WTC11 (cell line): ENCODE measurements at regions not wholly inside any gene's neighbourhood (a gene's known extent, or its start where the extent isn't known, plus 50 kb on each side); places are given as distances from the start of the nearest gene placed in this dataset.

Source experiments
- ATAC-seq: fragments of 200-7000 bp; cut with Tn5 transposase; 2 replicates; pipeline ENCODE4 v1.10.0; 2021; ENCODE audit warnings: mild to moderate bottlenecking, moderate library complexity
- CTCF ChIA-PET: fragments of 300-600 bp; sonication (Branson Sonifier 250); formaldehyde crosslinking; loops from one replicate; lab custom pipeline; 2021; ENCODE audit warnings: antibody characterized with exemption; lab: Charles Lee
- POLR2A ChIA-PET: fragments of 350-600 bp; sonication (Branson Sonifier 250); formaldehyde crosslinking; loops from one replicate; lab custom pipeline; 2021; ENCODE audit warnings: antibody characterized with exemption; lab: Charles Lee
- DNase-seq: peaks from one replicate; pipeline ENCODE4 v3.0.0; 2021; ENCODE audit warnings: low spot score
- H3K27ac Mint-ChIP-seq: 2 replicates; pipeline ENCODE4 v1.8.0; 2021; ENCODE audit warnings: mixed read lengths
- H3K27me3 Mint-ChIP-seq: 2 replicates; pipeline ENCODE4 v1.8.0; 2021; ENCODE audit warnings: low read depth, mild to moderate bottlenecking, moderate library complexity, mixed read lengths
- H3K36me3 Mint-ChIP-seq: 2 replicates; pipeline ENCODE4 v1.8.0; 2021; ENCODE audit warnings: mixed read lengths
- H3K4me1 Mint-ChIP-seq: 2 replicates; pipeline ENCODE4 v1.8.0; 2022; ENCODE audit warnings: mixed read lengths
- H3K4me3 Mint-ChIP-seq: 2 replicates; pipeline ENCODE4 v1.8.0; 2021; ENCODE audit warnings: mild to moderate bottlenecking, moderate library complexity, mixed read lengths
- H3K9me3 Mint-ChIP-seq: 2 replicates; pipeline ENCODE4 v1.8.0; 2021; ENCODE audit warnings: mixed read lengths
- AFF4 ChIP-seq: sonication (generic); formaldehyde crosslinking; IDR thresholded peaks from 2 replicates; pipeline ENCODE4 v1.8.1; 2023; ENCODE audit warnings: mild to moderate bottlenecking, missing genetic modification reagents, borderline replicate concordance
- AR ChIP-seq: fragments of 250-450 bp; sonication (Bioruptor Pico); IDR thresholded peaks from 2 replicates; pipeline ENCODE4 v1.9.0; 2021; ENCODE audit warnings: mild to moderate bottlenecking
- ATF6 ChIP-seq: sonication (generic); formaldehyde crosslinking; IDR thresholded peaks from 2 replicates; pipeline ENCODE4 v1.8.1; 2023; ENCODE audit warnings: mild to moderate bottlenecking, missing genetic modification reagents
- ETV6 ChIP-seq: sonication (generic); formaldehyde crosslinking; IDR thresholded peaks from 2 replicates; pipeline ENCODE4 v1.8.1; 2022; ENCODE audit warnings: mild to moderate bottlenecking, missing genetic modification reagents
- FOXP1 ChIP-seq: sonication (generic); formaldehyde crosslinking; IDR thresholded peaks from 2 replicates; pipeline ENCODE4 v1.8.0; 2022; ENCODE audit warnings: missing genetic modification reagents, mild to moderate bottlenecking, moderate library complexity, borderline replicate concordance
- FOXP4 ChIP-seq: sonication (generic); formaldehyde crosslinking; IDR thresholded peaks from 2 replicates; pipeline ENCODE4 v1.8.0; 2022; ENCODE audit warnings: mild to moderate bottlenecking, missing genetic modification reagents
- MLX ChIP-seq: sonication (generic); formaldehyde crosslinking; IDR thresholded peaks from 2 replicates; pipeline ENCODE4 v1.8.1; 2023; ENCODE audit warnings: mild to moderate bottlenecking, missing genetic modification reagents, moderate library complexity
- NFATC4 ChIP-seq: fragments of 250-450 bp; sonication (Bioruptor Pico); IDR thresholded peaks from 2 replicates; pipeline ENCODE4 v1.9.0; 2021; ENCODE audit warnings: mild to moderate bottlenecking
- NR1H2 ChIP-seq: sonication (generic); formaldehyde crosslinking; IDR thresholded peaks from 2 replicates; pipeline ENCODE4 v1.9.0; 2021; ENCODE audit warnings: mild to moderate bottlenecking, moderate library complexity, missing genetic modification reagents
- OVOL2 ChIP-seq: fragments of 250-450 bp; sonication (Bioruptor Pico); IDR thresholded peaks from 2 replicates; pipeline ENCODE4 v1.9.0; 2021; ENCODE audit warnings: mild to moderate bottlenecking, borderline replicate concordance
- ZNF281 ChIP-seq: sonication (generic); formaldehyde crosslinking; IDR thresholded peaks from 2 replicates; pipeline ENCODE4 v1.8.0; 2023; ENCODE audit warnings: mild to moderate bottlenecking, missing genetic modification reagents

GRCh38 chr6:159480471-159480870 is 212.6 kb downstream of the SOD2 start (continued):
- TF ChIP-seq ZNF281 (CRISPR knock-in tag), result no peak

GRCh38 chr6:159479146-159479545 is 213.9 kb downstream of the SOD2 start:
- ATAC-seq (no peak), DNase-seq (no peak)
- Mint-ChIP-seq H3K27me3 (no peaks in the 10 kb centered on the region), H3K9me3 (peaks cover 7% of the 10 kb centered on the region; the same call in 1 of the 2 replicates), H3K36me3 (no peaks in the 10 kb centered on the region), H3K27ac (no peak overlapping the region), H3K4me1 (no peaks in the 10 kb centered on the region), H3K4me3 (no peak overlapping the region)
- ChIA-PET POLR2A (no interaction called here), CTCF (interaction anchor here (1.6 kb wide), 1 partner anchor 154 kb away, joined by 3 read pairs; no protein-coding TSS in a partner anchor)
- TF ChIP-seq NFATC4 (CRISPR knock-in tag), result no peak
- no peak for TF ChIP-seq NR1H2
- no peak for TF ChIP-seq ETV6 (CRISPR knock-in tag)
- TF ChIP-seq AR (CRISPR knock-in tag), result no peak
- TF ChIP-seq AFF4, result no peak
- no peak for TF ChIP-seq OVOL2 (CRISPR knock-in tag)
- TF ChIP-seq FOXP1 (CRISPR knock-in tag), result no peak
- TF ChIP-seq FOXP4 (CRISPR knock-in tag), result no peak
- TF ChIP-seq ATF6 (CRISPR knock-in tag), result no peak
- TF ChIP-seq MLX, result no peak
